Ishikawa (cell line): ENCODE measurements at regions not wholly inside any gene's neighbourhood (a gene's known extent, or its start where the extent isn't known, plus 50 kb on each side); places are given as distances from the start of the nearest gene placed in this dataset.

Source experiments
- CEBPB ChIP-seq: IDR thresholded peaks from 2 replicates; pipeline ENCODE4 v1.6.1; 2012
- CREB1 ChIP-seq: IDR thresholded peaks from 2 replicates; pipeline ENCODE4 v1.6.1; 2012; ENCODE audit warnings: low read depth
- EGR1 ChIP-seq: IDR thresholded peaks from 2 replicates; pipeline ENCODE4 v1.6.1; 2012
- EP300 ChIP-seq: IDR thresholded peaks from 2 replicates; pipeline ENCODE4 v1.6.1; 2012; ENCODE audit warnings: borderline replicate concordance
- FOXM1 ChIP-seq: IDR thresholded peaks from 2 replicates; pipeline ENCODE4 v1.6.1; 2012; ENCODE audit warnings: low read depth, borderline replicate concordance
- MAX ChIP-seq: IDR thresholded peaks from 2 replicates; pipeline ENCODE4 v1.6.1; 2012
- RAD21 ChIP-seq: IDR thresholded peaks from 2 replicates; pipeline ENCODE4 v1.6.1; 2012; ENCODE audit warnings: low read depth
- REST ChIP-seq: IDR thresholded peaks from 2 replicates; pipeline ENCODE4 v1.6.1; 2012; ENCODE audit warnings: low read depth, mild to moderate bottlenecking
- TAF1 ChIP-seq: IDR thresholded peaks from 2 replicates; pipeline ENCODE4 v1.6.1; 2012; ENCODE audit warnings: low read depth, mild to moderate bottlenecking
- USF1 ChIP-seq: IDR thresholded peaks from 2 replicates; pipeline ENCODE4 v1.6.1; 2012
- YY1 ChIP-seq: IDR thresholded peaks from 2 replicates; pipeline ENCODE4 v1.6.1; 2012; ENCODE audit warnings: low read depth

GRCh38 chr6:27138406-27138805 lies 109.1 kb upstream of the PRSS16 start:
- TF ChIP-seq CEBPB (no peak), MAX (no peak), REST (no peak), FOXM1 (no peak), RAD21 (no peak), YY1 (no peak), EP300 (no peak), TAF1 (no peak), EGR1 (no peak), CREB1 (no peak), USF1 (no peak)
